ENCODE measurements at regions not wholly inside any gene's neighbourhood (a gene's known extent, or its start where the extent isn't known, plus 50 kb on each side); places are given as distances from the start of the nearest gene placed in this dataset.

GRCh38 chr7:42580061-42580460 is 331.8 kb downstream of the C7orf25 start:
- no peaks in the 10 kb centered on the region for H3K79me2 ChIP-seq (replicated peaks; ENCODE audit: insufficient read depth, low read length)
- no peaks in the 10 kb centered on the region for H3K9me3 ChIP-seq (ENCODE audit: low read length)
- TF ChIP-seq MXI1 (conservative IDR thresholded peaks at IDR 0.05; ENCODE audit: poor library complexity, severe bottlenecking) (no peak), CTCF (IDR thresholded peaks at IDR 0.05; ENCODE audit: poor library complexity, severe bottlenecking) (no peak), RAD21 (conservative IDR thresholded peaks at IDR 0.05) (no peak), EP300 (conservative IDR thresholded peaks at IDR 0.05; ENCODE audit: poor library complexity, severe bottlenecking) (no peak), EZH2 (IDR thresholded peaks at IDR 0.05; ENCODE audit: borderline replicate concordance, insufficient read depth, low read length, poor library complexity, severe bottlenecking) (no peak), SMC3 (conservative IDR thresholded peaks at IDR 0.05; ENCODE audit: poor library complexity) (no peak), REST (IDR thresholded peaks at IDR 0.05; ENCODE audit: borderline replicate concordance) (no peak), POLR2AphosphoS5 (IDR thresholded peaks at IDR 0.05) (no peak), TAF1 (IDR thresholded peaks at IDR 0.05; ENCODE audit: low read depth) (no peak)
- H3K27ac ChIP-seq (ENCODE audit: low read length): no peak overlapping the region
- H3K4me3 ChIP-seq (ENCODE audit: low read length): no peak overlapping the region
- no peaks in the 10 kb centered on the region for H3K27me3 ChIP-seq (ENCODE audit: insufficient read depth, low read depth, low read length)
- H4K20me1 ChIP-seq (ENCODE audit: insufficient read depth): no peaks in the 10 kb centered on the region
- H3K4me2 ChIP-seq (ENCODE audit: low read length): no peak overlapping the region
- H3K36me3 ChIP-seq (ENCODE audit: insufficient read depth, low read length): no peaks in the 10 kb centered on the region
- H3K9ac ChIP-seq (ENCODE audit: low read length): no peak overlapping the region
- no peak overlapping the region for H2AFZ ChIP-seq (ENCODE audit: low read depth, low read length)
- H3F3A ChIP-seq (ENCODE audit: insufficient read depth, low read length, poor library complexity, severe bottlenecking): no peaks in the 10 kb centered on the region
- H3K9me2 ChIP-seq (ENCODE audit: insufficient read depth, low read length): no peaks in the 10 kb centered on the region

GRCh38 chr7:42575171-42575570 is 336.7 kb downstream of the C7orf25 start:
- no peaks in the 10 kb centered on the region for H3K9me2 ChIP-seq (ENCODE audit: insufficient read depth, low read length)
- no peaks in the 10 kb centered on the region for H4K20me1 ChIP-seq (ENCODE audit: insufficient read depth)
- H3K9me3 ChIP-seq (ENCODE audit: low read length): no peaks in the 10 kb centered on the region
- H3K36me3 ChIP-seq (ENCODE audit: insufficient read depth, low read length): no peaks in the 10 kb centered on the region
- no peak overlapping the region for H3K9ac ChIP-seq (ENCODE audit: low read length)
- no peaks in the 10 kb centered on the region for H3F3A ChIP-seq (ENCODE audit: insufficient read depth, low read length, poor library complexity, severe bottlenecking)
- H2AFZ ChIP-seq (ENCODE audit: low read depth, low read length): no peak overlapping the region
- no peaks in the 10 kb centered on the region for H3K27me3 ChIP-seq (ENCODE audit: insufficient read depth, low read depth, low read length)
- TF ChIP-seq EP300 (conservative IDR thresholded peaks at IDR 0.05; ENCODE audit: poor library complexity, severe bottlenecking): no peak
- no peak for TF ChIP-seq EZH2 (IDR thresholded peaks at IDR 0.05; ENCODE audit: borderline replicate concordance, insufficient read depth, low read length, poor library complexity, severe bottlenecking)
- no peak for TF ChIP-seq TAF1 (IDR thresholded peaks at IDR 0.05; ENCODE audit: low read depth)
- no peak for TF ChIP-seq CTCF (IDR thresholded peaks at IDR 0.05; ENCODE audit: poor library complexity, severe bottlenecking)
- TF ChIP-seq MXI1 (conservative IDR thresholded peaks at IDR 0.05; ENCODE audit: poor library complexity, severe bottlenecking): no peak
- TF ChIP-seq POLR2AphosphoS5 (IDR thresholded peaks at IDR 0.05): no peak
- TF ChIP-seq SMC3 (conservative IDR thresholded peaks at IDR 0.05; ENCODE audit: poor library complexity): no peak
- TF ChIP-seq RAD21 (conservative IDR thresholded peaks at IDR 0.05): no peak
- TF ChIP-seq REST (IDR thresholded peaks at IDR 0.05; ENCODE audit: borderline replicate concordance): no peak
- no peak overlapping the region for H3K4me2 ChIP-seq (ENCODE audit: low read length)
- H3K79me2 ChIP-seq (replicated peaks; ENCODE audit: insufficient read depth, low read length): no peaks in the 10 kb centered on the region
- H3K4me3 ChIP-seq (ENCODE audit: low read length): no peak overlapping the region
- H3K27ac ChIP-seq (ENCODE audit: low read length): no peak overlapping the region

Measured in neural cell (in vitro differentiated cells).